ENCODE measurements at regions not wholly inside any gene's neighbourhood (a gene's known extent, or its start where the extent isn't known, plus 50 kb on each side); places are given as distances from the start of the nearest gene placed in this dataset.

DNA sequence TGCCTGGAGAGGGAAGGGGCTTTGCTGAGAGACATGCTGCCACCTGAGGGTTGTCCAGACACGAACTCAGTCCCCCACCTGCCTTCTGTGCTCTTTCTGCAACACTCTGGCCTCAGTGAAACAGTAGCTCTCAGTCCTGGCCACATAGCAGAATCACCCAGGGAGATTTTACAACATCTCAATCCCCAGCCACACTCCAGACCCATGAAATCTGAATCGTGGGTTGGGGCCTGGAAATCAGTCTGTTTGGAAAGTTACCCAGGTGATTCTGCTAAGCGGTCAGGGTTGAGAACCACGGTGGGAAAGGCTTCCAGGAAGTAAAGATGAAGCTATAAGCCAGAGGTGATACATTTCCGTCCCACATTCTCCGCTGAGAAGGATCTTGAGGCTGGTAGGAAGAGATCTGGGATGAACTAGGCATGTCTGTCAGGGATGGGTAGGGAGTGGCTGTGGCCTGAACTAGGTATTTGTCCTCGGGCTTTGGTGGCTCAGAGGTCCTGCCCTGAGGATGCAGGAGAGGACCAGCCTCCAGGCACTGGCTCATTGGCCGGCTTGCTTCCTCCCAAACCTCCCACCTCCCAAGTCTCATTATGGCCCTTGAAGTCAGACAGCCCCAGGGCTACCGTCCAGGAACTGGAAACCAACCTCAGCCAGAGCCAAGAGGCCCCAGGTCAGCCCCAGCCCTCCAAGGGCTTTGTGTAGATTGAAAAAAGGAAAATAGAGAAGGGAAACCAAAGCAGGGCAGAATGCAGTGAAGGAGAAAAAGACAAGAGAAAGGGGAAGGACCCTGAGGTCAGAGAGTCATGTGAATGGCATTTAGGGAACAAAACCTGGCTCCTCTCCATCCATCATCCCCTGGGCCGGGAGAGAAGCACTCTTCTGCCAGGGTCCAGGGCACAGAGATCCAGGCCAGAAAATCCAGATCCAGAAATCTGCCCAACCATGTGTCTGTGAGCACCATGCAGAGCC lies 119.6 kb downstream of the ZFP36L2 start:
- DNase-seq = peak in 2 of 4 donors; percentile 67 to 76

DNA sequence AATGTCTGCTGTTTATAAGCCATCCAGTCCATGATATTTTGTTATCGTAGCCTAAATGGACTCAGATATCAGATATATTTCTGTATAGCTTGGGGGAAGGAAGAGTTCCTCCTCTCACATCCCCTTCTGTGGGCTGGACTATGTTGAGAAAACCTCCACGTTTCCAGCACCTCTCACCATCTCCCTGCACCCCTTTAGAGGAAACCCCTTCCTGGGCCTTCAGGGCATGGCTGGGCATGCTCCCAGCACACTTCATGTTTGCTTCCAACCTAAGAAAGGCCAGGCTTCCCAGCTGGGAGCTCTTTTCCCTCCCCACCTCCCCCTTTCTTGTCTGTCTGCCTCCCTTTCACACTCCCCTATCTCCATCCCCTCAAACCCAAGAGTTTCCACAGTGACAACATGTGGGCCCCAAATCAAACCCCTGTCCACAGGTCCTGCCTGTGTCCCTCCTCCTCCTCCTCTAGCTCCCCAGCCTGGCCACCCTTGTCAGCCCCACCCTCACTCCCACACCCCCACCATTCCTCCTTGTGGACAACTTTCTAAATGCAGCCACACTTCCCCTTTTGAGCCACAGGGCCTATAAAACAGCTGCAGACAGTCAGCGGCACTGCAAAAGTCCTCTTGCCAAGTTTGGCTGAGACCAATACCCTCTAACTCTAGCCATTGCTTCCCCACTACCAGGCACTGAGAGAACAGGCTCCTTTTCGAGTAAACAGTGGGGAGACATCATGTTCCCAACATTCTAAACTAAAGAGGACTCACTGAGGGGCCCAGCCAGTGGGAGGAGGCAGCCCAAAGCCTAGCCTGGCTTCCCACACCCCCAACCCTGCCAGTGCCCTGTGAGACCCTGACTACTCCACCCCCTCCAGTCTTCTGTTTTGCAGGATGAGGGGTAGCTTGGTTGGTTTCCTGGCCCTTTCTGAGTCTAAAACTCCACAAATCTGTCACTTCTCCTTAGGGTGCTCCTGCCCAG lies 120.5 kb downstream of the ZFP36L2 start:
- intact Hi-C loops (cut with DNase I) = no loop called here
- Histone ChIP-seq H3K9me3 (no peaks in the 10 kb centered on the region), H3K4me3 (no peak overlapping the region), H3K4me1 (peaks cover 34 to 79% of the 10 kb centered on the region in 2 donors), H3K27me3 (no peaks in the 10 kb centered on the region), H3K27ac (peak overlapping the region; percentile 79 to 91), H3K36me3 (no peaks in the 10 kb centered on the region)
- DNase-seq (peak in 3 of 4 donors; percentile 73 to 89 (median 80)), ATAC-seq (peak; percentile 55)
- TF ChIP-seq, protein P1, sequence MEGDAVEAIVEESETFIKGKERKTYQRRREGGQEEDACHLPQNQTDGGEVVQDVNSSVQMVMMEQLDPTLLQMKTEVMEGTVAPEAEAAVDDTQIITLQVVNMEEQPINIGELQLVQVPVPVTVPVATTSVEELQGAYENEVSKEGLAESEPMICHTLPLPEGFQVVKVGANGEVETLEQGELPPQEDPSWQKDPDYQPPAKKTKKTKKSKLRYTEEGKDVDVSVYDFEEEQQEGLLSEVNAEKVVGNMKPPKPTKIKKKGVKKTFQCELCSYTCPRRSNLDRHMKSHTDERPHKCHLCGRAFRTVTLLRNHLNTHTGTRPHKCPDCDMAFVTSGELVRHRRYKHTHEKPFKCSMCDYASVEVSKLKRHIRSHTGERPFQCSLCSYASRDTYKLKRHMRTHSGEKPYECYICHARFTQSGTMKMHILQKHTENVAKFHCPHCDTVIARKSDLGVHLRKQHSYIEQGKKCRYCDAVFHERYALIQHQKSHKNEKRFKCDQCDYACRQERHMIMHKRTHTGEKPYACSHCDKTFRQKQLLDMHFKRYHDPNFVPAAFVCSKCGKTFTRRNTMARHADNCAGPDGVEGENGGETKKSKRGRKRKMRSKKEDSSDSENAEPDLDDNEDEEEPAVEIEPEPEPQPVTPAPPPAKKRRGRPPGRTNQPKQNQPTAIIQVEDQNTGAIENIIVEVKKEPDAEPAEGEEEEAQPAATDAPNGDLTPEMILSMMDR (IDR thresholded peaks at IDR 0.05) = peak in 1 of 2 donors; percentile 59

More for the DNA sequence above, 119.6 kb downstream of the ZFP36L2 start:
- TF ChIP-seq, protein P1 (IDR thresholded peaks at IDR 0.05) = no peak
- Histone ChIP-seq H3K9me3 (no peaks in the 10 kb centered on the region), H3K27me3 (no peaks in the 10 kb centered on the region), H3K36me3 (no peaks in the 10 kb centered on the region), H3K4me1 (peaks cover 27 to 75% of the 10 kb centered on the region in 2 donors), H3K27ac (peak overlapping the region; percentile 79 to 91), H3K4me3 (no peak overlapping the region)
- intact Hi-C loops (cut with DNase I) = no loop called here
- peak; percentile 46 for ATAC-seq

GRCh38 chr2:43104763-43105162 lies 121.6 kb downstream of the ZFP36L2 start:
- Histone ChIP-seq H3K36me3 (no peaks in the 10 kb centered on the region), H3K4me1 (peaks cover 33 to 77% of the 10 kb centered on the region in 2 donors), H3K9me3 (no peaks in the 10 kb centered on the region), H3K27me3 (no peaks in the 10 kb centered on the region), H3K27ac (peak overlapping the region; percentile 79 to 91), H3K4me3 (no peak overlapping the region)
- intact Hi-C loops (cut with DNase I) = no loop called here
- TF ChIP-seq, protein P1 (IDR thresholded peaks at IDR 0.05) = no peak
- ATAC-seq = no peak
- no peak for DNase-seq

- Histone ChIP-seq H3K4me3 (no peak overlapping the region), H3K9me3 (no peaks in the 10 kb centered on the region), H3K36me3 (no peaks in the 10 kb centered on the region), H3K4me1 (peaks cover 27 to 70% of the 10 kb centered on the region in 2 donors), H3K27me3 (no peaks in the 10 kb centered on the region), H3K27ac (no peak overlapping the region)
- intact Hi-C loops (cut with DNase I) = no loop called here
- DNase-seq (no peak), ATAC-seq (no peak)
- TF ChIP-seq, protein P1 (IDR thresholded peaks at IDR 0.05) = no peak
Measured at GRCh38 chr2:43104106-43104505, 122.3 kb downstream of the ZFP36L2 start.
